GM21529 (cell line): ENCODE measurements at regions not wholly inside any gene's neighbourhood (a gene's known extent, or its start where the extent isn't known, plus 50 kb on each side); places are given as distances from the start of the nearest gene placed in this dataset.
"Not testable (repeated sequence)": the region's sequence is repeated elsewhere in the genome, so short reads cannot be mapped to it uniquely, and the experiment has no call there.

Experiments used
- ATAC-seq: cut with Tn5 transposase; IDR thresholded peaks from one replicate; pipeline ENCODE4 v1.9.1; 2021; ENCODE audit not compliant: unreplicated experiment

DNA sequence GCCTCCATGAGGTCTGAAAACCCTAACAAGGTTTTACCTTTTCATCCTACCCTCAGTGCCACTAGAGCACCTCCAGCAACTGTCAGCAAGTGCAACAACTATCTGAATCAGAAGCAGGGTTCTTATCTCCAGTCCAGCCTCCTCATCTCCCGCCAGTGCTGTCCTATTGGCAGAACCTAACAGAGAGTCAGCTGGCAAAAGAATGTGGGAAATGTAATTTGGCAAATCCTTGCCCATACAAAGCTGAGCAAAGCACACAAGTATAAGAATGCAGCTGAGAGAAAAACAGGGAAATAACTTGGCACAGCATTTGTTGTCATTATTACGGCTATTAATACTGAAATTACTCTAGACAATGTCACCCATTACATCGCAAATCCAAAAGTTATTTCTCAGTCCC is 124.2 kb downstream of the ATP6V1G3 start:
- ATAC-seq, result no peak

DNA sequence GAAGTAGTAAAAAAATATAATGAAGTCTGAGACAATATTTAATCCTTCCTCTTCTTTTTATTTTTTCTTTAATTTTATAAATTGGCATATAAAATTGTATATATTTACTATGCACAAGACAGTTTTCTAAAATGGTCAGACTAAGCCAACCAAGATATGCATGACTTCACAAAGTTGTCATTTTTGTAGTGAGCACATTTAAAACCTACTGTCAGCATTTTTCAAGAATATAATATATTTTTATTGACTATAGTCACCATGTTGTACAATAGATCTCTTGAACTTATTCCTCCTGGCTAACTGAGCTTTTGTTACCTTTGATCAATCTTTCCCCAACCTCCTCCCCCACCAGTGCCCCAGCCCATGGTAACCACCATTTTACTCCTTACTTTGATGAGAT is 129.2 kb downstream of the ATP6V1G3 start:
- no peak for ATAC-seq

DNA sequence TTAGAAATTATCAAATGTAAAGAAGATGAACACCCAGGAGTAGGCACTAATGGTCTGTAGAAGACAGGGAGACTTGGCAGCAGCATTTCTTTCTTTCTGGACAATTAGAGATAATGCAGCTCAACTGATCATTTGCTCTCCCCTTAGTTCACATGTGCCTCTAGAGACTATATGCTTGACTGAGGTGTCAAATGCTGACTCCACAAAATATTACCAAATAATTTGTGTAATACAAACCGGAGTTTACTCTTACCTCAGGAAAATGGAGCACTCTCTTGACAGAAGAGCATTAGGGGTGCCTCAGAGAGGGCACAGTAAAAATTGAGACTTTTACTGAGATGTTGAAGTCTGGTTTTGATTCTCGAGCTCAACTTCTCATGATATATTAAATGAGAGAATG is 131.8 kb downstream of the ATP6V1G3 start:
- no peak for ATAC-seq

DNA sequence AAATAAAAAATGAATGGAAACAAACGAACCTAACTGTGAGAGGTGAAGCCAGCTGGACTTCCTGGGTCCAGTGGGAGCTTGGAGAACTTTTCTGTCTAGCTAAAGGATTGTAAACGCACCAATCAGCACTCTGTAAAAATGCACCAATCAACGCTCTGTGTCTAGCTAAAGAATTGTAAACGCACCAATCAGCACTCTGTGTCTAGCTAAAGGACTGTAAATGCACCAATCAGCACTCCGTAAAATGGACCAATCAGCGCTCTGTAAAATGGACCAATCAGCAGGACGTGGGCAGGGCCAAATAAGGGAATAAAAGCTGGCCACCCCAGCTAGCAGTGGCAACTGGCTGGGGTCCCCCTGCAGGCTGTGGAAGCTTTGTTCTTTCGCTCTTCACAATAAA is 135.8 kb downstream of the ATP6V1G3 start:
- not testable (repeated sequence) for ATAC-seq

DNA sequence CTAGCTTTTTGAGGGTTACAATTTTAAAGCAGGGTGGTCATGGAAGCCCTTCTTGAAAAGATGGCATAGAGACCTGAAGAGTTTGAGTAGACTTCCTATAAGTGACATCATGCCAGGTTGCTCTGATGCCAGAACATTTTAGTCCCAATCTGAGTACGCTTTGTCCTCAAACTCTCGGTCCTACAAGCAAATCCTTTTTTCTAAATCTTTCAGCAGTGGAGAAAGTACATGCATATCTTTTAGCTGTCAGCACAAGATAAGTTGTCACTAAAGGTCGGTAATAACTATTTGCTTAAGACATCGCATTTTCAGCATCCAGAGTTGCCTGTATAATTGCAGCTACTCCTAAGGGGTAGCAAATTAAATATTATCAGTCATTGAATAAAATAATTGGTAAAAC is 140.4 kb downstream of the ATP6V1G3 start:
- ATAC-seq, result no peak

DNA sequence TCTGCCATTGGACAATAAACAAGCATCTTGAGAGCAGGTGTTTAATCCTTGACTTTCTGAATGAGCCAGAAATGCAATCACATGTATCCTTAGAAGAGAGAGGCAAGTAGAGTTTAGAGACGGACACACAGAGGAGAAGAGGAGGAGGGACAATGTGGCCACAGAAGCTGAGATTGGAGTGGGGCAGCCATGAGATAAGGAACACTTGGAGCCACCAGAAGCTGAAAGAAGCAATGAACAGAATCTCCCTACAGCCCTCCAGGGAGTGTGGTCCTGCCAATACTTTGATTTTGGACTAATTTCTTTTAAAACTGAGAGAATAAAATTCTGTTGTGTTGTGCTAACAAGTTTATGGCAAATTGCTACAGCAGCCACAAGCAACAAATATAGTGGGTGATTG is 141.0 kb downstream of the ATP6V1G3 start:
- ATAC-seq, result no peak

DNA sequence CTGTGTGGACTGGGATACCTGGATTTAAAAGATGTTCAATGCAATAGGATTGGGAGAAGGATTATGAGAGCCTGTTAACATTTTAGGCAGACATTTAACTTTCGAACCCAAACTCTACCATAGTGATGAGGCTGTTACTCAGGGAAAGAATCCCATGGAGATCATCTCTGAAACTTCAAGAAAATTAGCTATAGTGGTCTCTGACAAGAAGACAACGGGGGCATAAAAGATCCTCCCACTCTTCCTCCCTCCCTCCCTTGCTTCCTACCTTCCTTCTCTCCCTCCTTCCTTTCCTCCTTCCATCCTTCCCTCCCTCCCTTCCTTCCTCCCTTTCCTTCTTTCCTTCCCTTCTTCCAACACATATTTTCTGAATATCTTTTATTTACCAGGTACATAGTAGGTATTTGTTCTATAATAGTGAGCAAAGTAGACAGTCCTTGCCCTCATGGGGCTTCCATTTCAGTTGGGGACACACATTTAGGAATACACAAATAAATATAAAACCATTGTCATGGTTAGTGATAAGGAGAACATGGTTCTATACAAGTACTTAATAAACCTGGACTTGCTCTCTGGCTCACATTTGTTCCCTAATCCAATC is 143.2 kb downstream of the ATP6V1G3 start:
- no peak for ATAC-seq

DNA sequence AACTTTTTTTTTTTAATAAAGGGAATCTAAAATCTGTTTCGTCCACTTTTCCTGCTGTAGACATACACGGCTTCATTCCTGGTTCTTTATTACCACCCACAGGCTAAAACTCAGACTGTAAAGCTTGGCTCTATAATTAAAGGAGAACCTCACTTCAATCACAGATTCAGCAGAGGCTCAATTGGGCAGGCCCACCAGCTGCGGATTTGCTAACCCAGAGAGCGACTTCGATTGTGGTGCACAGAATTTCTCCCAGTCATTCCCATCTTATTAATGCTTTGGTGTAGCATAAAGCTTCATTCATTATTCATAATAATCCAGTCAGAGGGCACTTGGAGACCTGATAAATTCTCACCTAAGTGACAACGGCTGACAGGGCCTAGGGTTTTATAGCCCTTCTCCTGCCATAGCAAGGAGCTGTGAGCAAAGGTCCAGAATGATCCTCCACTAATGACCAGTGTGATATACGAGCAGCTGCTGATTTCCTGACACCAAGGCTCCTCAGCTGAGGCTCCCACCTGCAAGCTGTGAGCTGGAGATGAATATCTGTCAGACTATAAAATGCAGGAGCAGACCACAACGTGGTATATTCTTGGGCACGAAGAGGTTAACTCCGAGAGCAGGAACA is 149.0 kb downstream of the ATP6V1G3 start:
- ATAC-seq, result no peak

DNA sequence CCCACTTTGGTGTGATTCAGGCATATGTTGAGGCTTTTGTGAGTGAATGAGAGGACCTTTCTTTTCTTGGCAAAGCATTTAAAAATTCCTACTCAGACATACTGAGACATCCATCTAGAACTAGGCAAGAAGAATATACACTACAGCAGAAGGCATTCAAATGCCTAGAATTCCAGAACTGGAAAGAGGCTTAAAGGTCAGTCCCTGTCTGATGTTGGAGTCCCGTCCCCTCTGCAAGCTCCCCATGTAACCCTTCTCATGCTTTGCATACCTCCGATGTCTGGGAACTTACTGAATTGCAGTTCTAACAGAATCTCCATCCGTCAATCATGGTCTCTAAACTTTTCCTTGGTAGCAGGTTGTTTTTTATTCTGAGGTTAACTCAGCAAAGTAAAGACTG is 152.9 kb downstream of the ATP6V1G3 start:
- no peak for ATAC-seq

DNA sequence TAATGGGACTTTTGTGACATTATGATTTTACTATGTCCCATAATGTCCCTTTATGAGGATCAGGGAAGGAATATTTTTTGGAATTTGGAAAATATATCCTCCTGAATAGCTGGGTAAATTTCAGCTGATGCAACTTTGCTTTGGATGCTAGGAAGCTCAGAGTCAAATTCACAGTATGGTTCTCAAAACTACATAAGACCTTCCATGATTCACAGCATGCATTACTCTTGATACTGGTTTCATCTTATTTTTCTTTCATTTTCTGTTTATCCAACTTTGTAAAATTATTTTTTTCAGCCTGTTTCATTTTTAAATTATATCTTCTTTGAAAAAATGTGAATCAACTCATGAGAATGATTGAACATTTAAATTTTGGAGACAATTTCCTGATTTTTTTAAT is 160.2 kb downstream of the ATP6V1G3 start:
- no peak for ATAC-seq

DNA sequence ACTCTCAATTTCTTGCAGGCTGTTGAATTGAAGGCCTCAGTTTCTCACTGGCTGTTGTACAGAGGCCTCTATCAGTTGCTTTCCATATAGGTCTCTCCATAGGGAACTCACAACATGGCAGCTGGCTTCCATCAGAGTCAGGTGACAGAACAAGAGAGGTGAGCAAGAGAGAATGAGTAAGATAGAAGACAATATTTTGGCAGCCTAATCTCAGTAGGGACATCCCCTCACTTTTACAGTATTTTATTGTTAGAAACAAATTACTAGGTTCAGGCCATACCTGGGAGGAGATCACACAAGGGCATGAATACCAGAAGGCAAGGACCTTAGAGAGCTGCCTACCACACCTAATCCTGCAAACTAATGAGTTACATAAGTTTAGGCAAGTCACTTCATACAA is 162.8 kb downstream of the ATP6V1G3 start:
- no peak for ATAC-seq

DNA sequence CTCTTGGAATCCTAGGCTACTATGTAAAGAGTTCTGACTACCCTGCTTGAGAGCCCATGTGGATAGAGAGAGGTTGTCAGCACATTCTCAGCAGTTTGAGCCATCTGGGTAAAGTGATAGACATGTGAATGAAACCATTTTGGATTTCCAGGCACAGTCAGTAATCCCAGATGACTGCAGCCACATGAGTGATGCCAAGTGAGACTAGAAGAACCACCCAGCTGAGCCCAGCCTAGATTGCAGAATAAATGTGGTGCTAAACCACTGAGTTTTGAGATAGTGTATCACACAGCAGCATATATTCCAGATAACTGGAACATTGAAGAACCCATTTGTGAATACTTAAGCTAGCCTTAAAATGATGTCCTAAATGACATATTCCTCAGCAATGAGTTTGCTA is 166.2 kb downstream of the ATP6V1G3 start:
- no peak for ATAC-seq

DNA sequence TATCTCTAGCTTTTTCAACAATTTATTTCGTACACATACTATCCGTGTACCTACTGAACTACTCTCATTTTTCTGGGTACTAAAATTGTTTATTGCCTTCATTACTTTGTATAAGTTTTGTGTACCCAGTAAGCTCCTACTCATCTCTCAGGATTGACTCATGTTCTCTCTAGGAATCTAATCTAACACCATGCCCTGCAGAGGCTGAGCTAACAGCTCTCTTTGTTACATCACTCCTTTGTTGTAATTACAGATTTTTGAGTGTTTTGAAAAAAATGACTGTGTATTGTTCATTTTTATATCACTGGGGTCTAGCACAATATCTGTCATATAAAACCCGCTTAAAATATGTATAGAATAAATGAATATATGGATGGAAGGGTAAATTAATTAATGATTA is 167.1 kb downstream of the ATP6V1G3 start:
- ATAC-seq, result no peak
